HepG2 (cell line): ENCODE measurements at regions not wholly inside any gene's neighbourhood (a gene's known extent, or its start where the extent isn't known, plus 50 kb on each side); places are given as distances from the start of the nearest gene placed in this dataset.

ENCODE experiments used
- ATAC-seq: fragments of 200-7000 bp; cut with Tn5 transposase; 3 replicates; pipeline ENCODE4 v1.9.1; 2020; ENCODE audit warnings: mild to moderate bottlenecking, moderate library complexity
- BruUV-seq: library from RNA; stranded (reverse); fragments of 400-500 nt; replicated peaks from 2 replicates; lab custom pipeline; 2021; lab: Mats Ljungman, UMichigan
- CTCF ChIA-PET: fragments of 300-600 bp; formaldehyde crosslinking; extraction: SDS; loops from one replicate; lab custom pipeline; 2021; ENCODE audit warnings: low total read pairs, inconsistent platforms, low intra/inter-chr PET ratio; lab: Yijun Ruan, JAX
- POLR2A ChIA-PET: fragments of 350-600 bp; sonication (Branson Sonifier 250); formaldehyde crosslinking; loops from one replicate; lab custom pipeline; 2020; ENCODE audit warnings: antibody characterized with exemption, inconsistent platforms; lab: Yijun Ruan, JAX
- DNase-seq: peaks from one replicate; pipeline ENCODE4 v3.0.0-alpha.2; 2015; ENCODE audit warnings: low spot score
- FAIRE-seq: peaks from 3 replicates; lab custom pipeline; 2011; peaks lifted over from hg19 to GRCh38; lab: Jason Lieb, UNC
- H2AFZ ChIP-seq: one replicate; pipeline ENCODE4 v1.6.1; 2011; ENCODE audit warnings: low read length, inconsistent platforms
- H3K27ac ChIP-seq: fragments of 300-600 bp; 3 replicates; pipeline ENCODE4 v1.8.0; 2011; ENCODE audit warnings: mixed run types, mild to moderate bottlenecking, mixed read lengths, low read length, inconsistent platforms; ENCODE audit not compliant: insufficient read depth; ENCODE audit errors: extremely low read length
- H3K27me3 ChIP-seq, 2 experiments: fragments of 200-600 bp in 1 of 2; 2 replicates in 1 of 2; 3 replicates in 1 of 2; pipeline versions ENCODE4 v1.6.0 to v1.8.0; 2011; ENCODE audit warnings: low read length in 2 of 2, mild to moderate bottlenecking in 2 of 2, moderate library complexity in 2 of 2, inconsistent platforms in 1 of 2; ENCODE audit not compliant: insufficient read depth in 2 of 2, control insufficient read depth in 1 of 2
- H3K36me3 ChIP-seq, 2 experiments: fragments of 200-600 bp in 1 of 2; replicated peaks in 1 of 2; 2 replicates in 1 of 2; 3 replicates in 1 of 2; pipeline versions ENCODE4 v1.5.1 to v1.8.0; 2011; ENCODE audit warnings: low read length in 2 of 2, inconsistent platforms in 1 of 2; ENCODE audit not compliant: insufficient read depth in 2 of 2, control insufficient read depth in 1 of 2
- H3K4me1 ChIP-seq: 2 replicates; pipeline ENCODE4 v1.5.1; 2012; ENCODE audit warnings: low read length, inconsistent platforms; ENCODE audit not compliant: insufficient read depth
- H3K4me2 ChIP-seq: 2 replicates; pipeline ENCODE4 v1.6.0; 2011; ENCODE audit warnings: low read depth, low read length, inconsistent platforms
- H3K4me3 ChIP-seq, 3 experiments: fragments of 200-600 bp in 1 of 3; sonication (generic), shearing (Covaris generic) in 1 of 3; replicated peaks in 1 of 3; 2 replicates each; pipeline ENCODE4 v1.5.1; 2011 to 2016; ENCODE audit warnings: low read length in 3 of 3, inconsistent platforms in 2 of 3, low read depth in 2 of 3, mild to moderate bottlenecking in 2 of 3, control low read depth in 1 of 3, mixed read lengths in 1 of 3; ENCODE audit not compliant: insufficient read depth in 1 of 3
- H3K79me2 ChIP-seq: one replicate; pipeline ENCODE4 v1.6.1; 2011; ENCODE audit warnings: low read length, inconsistent platforms; ENCODE audit not compliant: insufficient read depth
- H3K9ac ChIP-seq: 2 replicates; pipeline ENCODE4 v1.6.0; 2011; ENCODE audit warnings: mild to moderate bottlenecking, low read depth, low read length, inconsistent platforms; ENCODE audit not compliant: insufficient read depth
- H3K9me3 ChIP-seq: 2 replicates; pipeline ENCODE4 v1.5.1; 2012; ENCODE audit warnings: mild to moderate bottlenecking, low read length
- H4K20me1 ChIP-seq: 2 replicates; pipeline ENCODE4 v1.6.0; 2011; ENCODE audit warnings: inconsistent platforms, mild to moderate bottlenecking, low read length, moderate library complexity; ENCODE audit not compliant: insufficient read depth
- GLMP ChIP-seq: sonication (generic); formaldehyde crosslinking; IDR thresholded peaks from 2 replicates; pipeline ENCODE4 v1.9.0; 2021; ENCODE audit warnings: missing genetic modification reagents, mild to moderate bottlenecking, borderline replicate concordance
- HNRNPH1 ChIP-seq: fragments of 200-400 bp; formaldehyde crosslinking; optimal IDR thresholded peaks from 2 replicates; pipeline ENCODE3; 2017; ENCODE audit warnings: mild to moderate bottlenecking, low read depth, low read length
- KDM3A ChIP-seq: IDR thresholded peaks from 2 replicates; pipeline ENCODE4 v1.6.1; 2018; ENCODE audit warnings: low read depth, missing compliant biosample characterization
- PAF1 ChIP-seq: IDR thresholded peaks from 2 replicates; pipeline ENCODE4 v1.6.1; 2016; ENCODE audit warnings: missing genetic modification reagents, missing compliant biosample characterization
- PHF5A ChIP-seq: IDR thresholded peaks from one replicate; pipeline ENCODE4 v1.6.1; 2018; ENCODE audit warnings: low read depth, missing genetic modification reagents; ENCODE audit not compliant: unreplicated experiment
- RAD21 ChIP-seq: fragments of 450-650 bp; formaldehyde crosslinking; IDR thresholded peaks from 2 replicates; pipeline ENCODE4 v1.5.0; 2020; ENCODE audit warnings: mild to moderate bottlenecking
- ZNF549 ChIP-seq: sonication (generic); formaldehyde crosslinking; IDR thresholded peaks from 2 replicates; pipeline ENCODE4 v1.5.0; 2020; ENCODE audit warnings: missing genetic modification reagents
- ZNF766 ChIP-seq: sonication (generic); formaldehyde crosslinking; IDR thresholded peaks from 2 replicates; pipeline ENCODE4 v1.5.0; 2020; ENCODE audit warnings: missing genetic modification reagents, borderline replicate concordance
- WGBS: methylation state at CpG from one replicate; pipeline ENCODE4 v1.1.6; 2017; ENCODE audit warnings: low lambda C conversion rate; 5-methylcytosine and 5-hydroxymethylcytosine counted together
- in situ Hi-C: cut with HindIII; loops from 2 replicates; pipeline ENCODE4 v1.10.0; 2017; ENCODE audit warnings: low pct_unique_long_range_greater_than_20kb; ENCODE audit not compliant: extremely low pct_ligation_motif_present
- intact Hi-C: fragments of 100-400 bp; cut with micrococcal nuclease; formaldehyde crosslinking; loops from one replicate; pipeline ENCODE4 v1.10.0; 2022; ENCODE audit not compliant: unreplicated experiment
- TF ChIP-seq, protein P1 (sequence below): sonication (generic); formaldehyde crosslinking; IDR thresholded peaks from 2 replicates; pipeline ENCODE4 v1.8.1; 2023; ENCODE audit warnings: mild to moderate bottlenecking, moderate library complexity, missing genetic modification reagents
- TF ChIP-seq, protein P2 (sequence below): sonication (generic); formaldehyde crosslinking; IDR thresholded peaks from 2 replicates; pipeline ENCODE4 v1.5.0; 2020; ENCODE audit warnings: missing genetic modification reagents

DNA sequence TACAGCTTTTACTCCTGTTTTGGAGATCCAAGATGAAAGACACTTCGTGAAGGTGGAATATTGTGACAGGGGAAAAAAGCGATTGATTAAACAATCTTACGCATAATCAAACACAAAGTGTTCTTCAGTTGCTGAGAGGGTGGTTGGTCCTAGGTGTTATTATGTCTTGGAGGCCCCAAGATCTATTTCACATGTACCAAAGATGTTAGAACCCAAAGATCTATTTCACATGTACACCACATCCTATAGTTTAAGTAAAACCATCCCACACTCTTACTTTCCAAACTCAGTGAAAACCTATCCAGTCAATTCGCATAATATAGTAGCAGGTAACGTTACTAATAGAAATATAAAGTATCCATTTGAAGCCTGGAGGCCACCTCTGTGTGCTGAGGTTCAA, 242.6 kb upstream of the MAF start:
- TF ChIP-seq GLMP (CRISPR knock-in tag) = no peak
- TF ChIP-seq RAD21 (CRISPR knock-in tag) = no peak
- no peak for TF ChIP-seq KDM3A (CRISPR knock-in tag)
- TF ChIP-seq, protein P1, sequence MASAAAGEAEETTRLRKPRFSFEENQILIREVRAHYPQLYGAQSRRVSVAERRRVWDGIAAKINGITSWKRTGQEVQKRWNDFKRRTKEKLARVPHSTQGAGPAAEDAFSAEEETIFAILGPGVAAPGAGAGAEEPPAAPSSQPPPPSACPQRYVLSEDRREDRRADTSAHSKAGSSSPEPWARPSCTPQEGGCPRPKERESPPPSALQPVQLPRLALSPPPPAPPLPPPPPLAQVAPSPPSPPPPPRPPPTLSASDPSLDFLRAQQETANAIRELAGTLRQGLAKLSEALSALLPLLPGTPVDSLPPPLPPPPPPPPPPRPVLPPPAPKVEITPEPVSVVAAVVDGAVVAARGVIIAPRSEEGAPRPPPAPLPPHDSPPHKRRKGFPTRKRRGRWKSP (CRISPR knock-in tag) = no peak
- no peak for TF ChIP-seq PAF1 (CRISPR knock-in tag)
- no peak for TF ChIP-seq ZNF766
- TF ChIP-seq ZNF549 (CRISPR knock-in tag) = no peak
- TF ChIP-seq, protein P2, sequence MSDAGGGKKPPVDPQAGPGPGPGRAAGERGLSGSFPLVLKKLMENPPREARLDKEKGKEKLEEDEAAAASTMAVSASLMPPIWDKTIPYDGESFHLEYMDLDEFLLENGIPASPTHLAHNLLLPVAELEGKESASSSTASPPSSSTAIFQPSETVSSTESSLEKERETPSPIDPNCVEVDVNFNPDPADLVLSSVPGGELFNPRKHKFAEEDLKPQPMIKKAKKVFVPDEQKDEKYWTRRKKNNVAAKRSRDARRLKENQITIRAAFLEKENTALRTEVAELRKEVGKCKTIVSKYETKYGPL (CRISPR knock-in tag) = no peak
- TF ChIP-seq HNRNPH1 = no peak
- no peak for TF ChIP-seq PHF5A (CRISPR knock-in tag)
- ATAC-seq (no peak), FAIRE-seq (no peak), DNase-seq (no peak)
- Histone ChIP-seq H3K36me3 (no peaks in the 10 kb centered on the region), H3K4me1 (peaks cover 8% of the 10 kb centered on the region), H4K20me1 (no peaks in the 10 kb centered on the region), H3K4me3 (no peak overlapping the region), H3K79me2 (no peaks in the 10 kb centered on the region), H3K9ac (no peak overlapping the region), H3K9me3 (no peaks in the 10 kb centered on the region), H2AFZ (no peak overlapping the region), H3K27me3 (no peaks in the 10 kb centered on the region), H3K27ac (no peak overlapping the region), H3K4me2 (no peak overlapping the region)
- ChIA-PET POLR2A (no interaction called here), CTCF (interaction anchor here (0.7 kb wide), 1 partner anchor 142 kb away, joined by 3 read pairs; no protein-coding TSS in a partner anchor)
- WGBS = 45% methylated on average over 5 of the region's 5 CpGs
- intact Hi-C loops (no loop called here), in situ Hi-C loops (no loop called here)
- BruUV-seq = no TSS peak
